ENCODE measurements at regions not wholly inside any gene's neighbourhood (a gene's known extent, or its start where the extent isn't known, plus 50 kb on each side); places are given as distances from the start of the nearest gene placed in this dataset.

DNA sequence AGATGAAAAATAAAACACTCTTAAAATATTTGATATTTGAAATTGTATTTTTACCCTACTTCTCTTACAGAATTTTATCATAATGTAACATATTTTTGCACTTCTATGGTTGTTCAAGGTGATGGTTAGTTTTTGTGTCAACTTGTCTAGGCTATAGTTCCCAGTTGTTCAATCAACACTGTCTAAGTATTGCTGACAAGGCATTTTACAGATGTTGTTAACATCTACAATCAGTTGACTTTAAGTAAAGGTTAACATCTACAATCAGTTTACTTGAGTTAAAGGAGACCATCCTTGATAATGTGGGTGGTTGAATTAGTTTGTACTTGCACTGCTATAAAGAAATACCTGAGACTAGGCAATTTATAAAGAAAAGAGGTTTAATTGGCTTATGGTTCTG lies 206.5 kb downstream of the AEBP2 start:
- Mint-ChIP-seq H3K9me3 (ENCODE audit: unreplicated experiment) (peaks cover 8% of the 10 kb centered on the region), H3K36me3 (ENCODE audit: low read depth, unreplicated experiment) (peaks cover 9% of the 10 kb centered on the region), H3K4me1 (ENCODE audit: unreplicated experiment) (peaks cover 9% of the 10 kb centered on the region), H3K27me3 (ENCODE audit: unreplicated experiment) (peaks cover 5% of the 10 kb centered on the region), H3K27ac (ENCODE audit: unreplicated experiment) (no peak overlapping the region), H3K4me3 (ENCODE audit: unreplicated experiment) (no peak overlapping the region)
- TF ChIP-seq, protein P1, sequence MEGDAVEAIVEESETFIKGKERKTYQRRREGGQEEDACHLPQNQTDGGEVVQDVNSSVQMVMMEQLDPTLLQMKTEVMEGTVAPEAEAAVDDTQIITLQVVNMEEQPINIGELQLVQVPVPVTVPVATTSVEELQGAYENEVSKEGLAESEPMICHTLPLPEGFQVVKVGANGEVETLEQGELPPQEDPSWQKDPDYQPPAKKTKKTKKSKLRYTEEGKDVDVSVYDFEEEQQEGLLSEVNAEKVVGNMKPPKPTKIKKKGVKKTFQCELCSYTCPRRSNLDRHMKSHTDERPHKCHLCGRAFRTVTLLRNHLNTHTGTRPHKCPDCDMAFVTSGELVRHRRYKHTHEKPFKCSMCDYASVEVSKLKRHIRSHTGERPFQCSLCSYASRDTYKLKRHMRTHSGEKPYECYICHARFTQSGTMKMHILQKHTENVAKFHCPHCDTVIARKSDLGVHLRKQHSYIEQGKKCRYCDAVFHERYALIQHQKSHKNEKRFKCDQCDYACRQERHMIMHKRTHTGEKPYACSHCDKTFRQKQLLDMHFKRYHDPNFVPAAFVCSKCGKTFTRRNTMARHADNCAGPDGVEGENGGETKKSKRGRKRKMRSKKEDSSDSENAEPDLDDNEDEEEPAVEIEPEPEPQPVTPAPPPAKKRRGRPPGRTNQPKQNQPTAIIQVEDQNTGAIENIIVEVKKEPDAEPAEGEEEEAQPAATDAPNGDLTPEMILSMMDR (IDR thresholded peaks at IDR 0.05; ENCODE audit: unreplicated experiment): no peak
- no peak for DNase-seq (ENCODE audit: low spot score)

DNA sequence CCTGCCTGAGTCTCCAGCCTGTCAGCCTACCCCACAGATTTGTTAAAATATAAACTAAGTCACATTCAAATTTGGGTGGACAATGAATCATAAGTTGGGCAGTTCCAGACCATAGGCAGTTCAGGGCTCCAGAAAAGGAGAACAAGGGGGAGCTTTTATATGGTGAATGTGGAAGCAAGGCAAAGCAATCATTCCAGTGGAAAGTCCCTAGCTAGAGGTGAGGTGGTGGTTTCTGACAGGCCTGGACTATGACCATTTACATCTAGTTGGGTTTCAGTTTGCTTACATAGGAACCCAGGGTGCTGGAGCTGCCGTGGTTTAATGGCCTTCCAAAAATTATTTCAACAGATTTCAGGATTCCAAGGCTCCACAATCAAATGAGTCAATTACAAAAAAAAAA lies 207.3 kb downstream of the AEBP2 start:
- Mint-ChIP-seq H3K4me1 (ENCODE audit: unreplicated experiment) (peaks cover 5% of the 10 kb centered on the region), H3K9me3 (ENCODE audit: unreplicated experiment) (peaks cover 8% of the 10 kb centered on the region), H3K27ac (ENCODE audit: unreplicated experiment) (no peak overlapping the region), H3K27me3 (ENCODE audit: unreplicated experiment) (peaks cover 5% of the 10 kb centered on the region), H3K4me3 (ENCODE audit: unreplicated experiment) (no peak overlapping the region), H3K36me3 (ENCODE audit: low read depth, unreplicated experiment) (peaks cover 9% of the 10 kb centered on the region)
- TF ChIP-seq, protein P1 (IDR thresholded peaks at IDR 0.05; ENCODE audit: unreplicated experiment): no peak
- DNase-seq (ENCODE audit: low spot score): no peak

DNA sequence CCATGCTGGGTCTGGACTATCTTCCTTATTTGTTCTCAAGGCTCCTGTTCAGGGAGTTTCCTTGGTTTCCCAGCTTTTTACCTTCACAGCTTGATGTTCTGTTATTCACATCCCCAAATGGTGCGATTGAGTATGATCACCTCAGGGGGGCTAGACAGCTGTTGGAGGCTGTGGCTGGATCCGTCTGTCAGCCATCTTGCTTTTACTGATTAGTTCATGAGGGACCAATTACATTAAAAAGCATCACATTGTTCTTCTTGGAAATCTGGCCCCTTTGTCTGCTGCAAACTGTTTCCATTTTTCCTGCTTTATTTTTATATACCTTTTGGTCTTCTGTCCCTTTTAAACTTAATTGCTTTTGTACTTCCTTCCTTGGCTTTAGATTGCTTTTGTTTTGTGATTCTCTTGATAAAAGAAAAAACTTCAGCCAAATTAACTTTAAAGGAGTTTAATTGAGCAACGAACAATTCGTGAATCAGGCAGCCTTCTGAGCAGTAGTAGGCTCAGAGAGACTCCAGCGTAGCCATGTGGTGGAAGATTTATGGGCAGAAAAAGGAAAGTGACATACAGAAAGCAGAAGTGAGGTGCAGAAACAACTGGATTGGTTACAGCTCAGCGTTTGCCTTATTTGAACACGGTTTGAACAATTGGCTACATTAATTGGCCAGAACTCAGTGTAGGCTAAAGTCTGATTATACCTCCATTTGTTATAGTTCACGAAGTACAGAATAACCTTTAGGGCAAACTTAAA lies 208.7 kb downstream of the AEBP2 start:
- Mint-ChIP-seq H3K4me3 (ENCODE audit: unreplicated experiment) (no peak overlapping the region), H3K36me3 (ENCODE audit: low read depth, unreplicated experiment) (peaks cover 9% of the 10 kb centered on the region), H3K4me1 (ENCODE audit: unreplicated experiment) (peaks cover 5% of the 10 kb centered on the region), H3K27ac (ENCODE audit: unreplicated experiment) (no peak overlapping the region), H3K27me3 (ENCODE audit: unreplicated experiment) (peaks cover 2% of the 10 kb centered on the region), H3K9me3 (ENCODE audit: unreplicated experiment) (peaks cover 8% of the 10 kb centered on the region)
- DNase-seq (ENCODE audit: low spot score): no peak
- TF ChIP-seq, protein P1 (IDR thresholded peaks at IDR 0.05; ENCODE audit: unreplicated experiment): no peak

DNA sequence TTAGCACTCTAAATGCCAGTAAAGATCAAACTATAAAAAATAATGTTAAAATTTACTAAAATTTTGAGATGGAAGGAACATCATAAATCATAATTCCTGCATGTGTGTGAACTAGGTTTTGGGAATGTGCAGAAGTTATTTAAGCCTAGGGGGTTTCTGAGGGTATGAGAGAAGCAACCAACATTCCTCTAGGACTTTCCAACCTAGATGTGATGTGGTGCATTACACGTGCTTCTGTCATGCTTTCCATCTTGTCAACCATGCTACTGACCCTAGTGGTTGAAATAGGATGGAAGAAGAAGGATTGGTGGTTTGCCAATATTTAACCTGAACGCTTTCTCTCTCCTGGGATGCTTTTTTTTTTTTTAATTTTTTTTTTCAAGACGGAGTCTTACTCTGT lies 209.3 kb downstream of the AEBP2 start:
- DNase-seq (ENCODE audit: low spot score): no peak
- no peak overlapping the region for H3K27ac Mint-ChIP-seq (ENCODE audit: unreplicated experiment)
- peaks cover 2% of the 10 kb centered on the region for H3K27me3 Mint-ChIP-seq (ENCODE audit: unreplicated experiment)
- H3K9me3 Mint-ChIP-seq (ENCODE audit: unreplicated experiment): peaks cover 8% of the 10 kb centered on the region
- TF ChIP-seq, protein P1 (IDR thresholded peaks at IDR 0.05; ENCODE audit: unreplicated experiment): no peak
- H3K4me1 Mint-ChIP-seq (ENCODE audit: unreplicated experiment): peaks cover 4% of the 10 kb centered on the region
- H3K4me3 Mint-ChIP-seq (ENCODE audit: unreplicated experiment): no peak overlapping the region
- H3K36me3 Mint-ChIP-seq (ENCODE audit: low read depth, unreplicated experiment): peaks cover 9% of the 10 kb centered on the region

DNA sequence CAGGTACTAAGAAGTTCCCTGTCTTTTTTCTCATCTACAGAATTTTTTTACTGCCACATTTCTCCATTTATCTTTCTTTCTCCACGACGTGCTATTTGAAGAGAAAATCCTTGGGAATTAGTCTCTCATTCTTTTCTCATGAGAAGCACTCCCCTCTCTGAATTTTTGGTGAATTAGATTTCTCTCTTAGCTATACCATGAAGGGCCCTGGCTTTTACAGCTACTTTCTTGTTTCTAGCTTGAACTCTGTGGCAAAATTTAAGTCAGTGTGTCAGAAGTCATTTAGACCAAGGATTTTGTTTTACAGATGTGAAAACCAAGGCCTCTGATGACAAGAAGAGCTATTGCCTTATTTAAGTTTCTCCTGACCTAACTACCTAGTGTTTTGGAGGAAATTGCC lies 213.1 kb downstream of the AEBP2 start:
- Mint-ChIP-seq H3K4me3 (ENCODE audit: unreplicated experiment) (no peak overlapping the region), H3K27ac (ENCODE audit: unreplicated experiment) (no peak overlapping the region), H3K9me3 (ENCODE audit: unreplicated experiment) (peaks cover 4% of the 10 kb centered on the region), H3K4me1 (ENCODE audit: unreplicated experiment) (no peaks in the 10 kb centered on the region), H3K36me3 (ENCODE audit: low read depth, unreplicated experiment) (no peaks in the 10 kb centered on the region), H3K27me3 (ENCODE audit: unreplicated experiment) (no peaks in the 10 kb centered on the region)
- no peak for DNase-seq (ENCODE audit: low spot score)
- TF ChIP-seq, protein P1 (IDR thresholded peaks at IDR 0.05; ENCODE audit: unreplicated experiment): no peak
